Upper lobe of left lung (tissue), 4 donors: ENCODE measurements at regions not wholly inside any gene's neighbourhood (a gene's known extent, or its start where the extent isn't known, plus 50 kb on each side); places are given as distances from the start of the nearest gene placed in this dataset.

ENCODE experiments used
- POLR2A ChIP-seq, 4 donors: fragments of 450-650 bp; IDR thresholded peaks; one replicate each; pipeline ENCODE4 v1.5.1; 2016 to 2017; ENCODE audit warnings: antibody characterized with exemption in 4 of 4, mild to moderate bottlenecking in 2 of 4
- POLR2AphosphoS5 ChIP-seq, 2 donors: sonication (generic); formaldehyde crosslinking; IDR thresholded peaks; one replicate each; pipeline ENCODE4 v1.5.1; 2017; ENCODE audit warnings: antibody characterized with exemption in 2 of 2

DNA sequence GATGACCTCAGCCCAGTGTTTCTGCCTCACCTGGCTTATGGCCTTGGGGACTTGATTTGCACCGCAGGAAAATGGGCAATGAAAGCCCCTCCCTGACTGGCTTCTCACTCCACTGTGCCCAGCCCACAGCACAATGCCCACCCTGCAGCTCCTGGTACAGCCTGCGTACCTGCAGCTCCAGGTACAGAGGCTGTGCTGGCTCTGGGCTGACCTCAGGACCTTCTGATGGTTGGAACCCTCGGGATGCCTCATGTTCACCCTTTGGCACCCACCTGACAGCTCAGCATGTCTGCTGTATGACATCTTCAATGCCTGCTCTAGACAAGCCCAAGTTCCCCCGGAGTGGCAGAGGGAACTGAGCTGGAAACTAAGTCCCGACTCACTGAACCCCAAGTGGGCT, 87.1 kb downstream of the ALG10 start:
- TF ChIP-seq POLR2AphosphoS5 (IDR thresholded peaks at IDR 0.05) (no peak), POLR2A (IDR thresholded peaks at IDR 0.05) (no peak)
